Neuronal stem cell (in vitro differentiated cells): ENCODE measurements at regions not wholly inside any gene's neighbourhood (a gene's known extent, or its start where the extent isn't known, plus 50 kb on each side); places are given as distances from the start of the nearest gene placed in this dataset.

Experiments used
- DNase-seq: peaks from one replicate; pipeline ENCODE4 v3.0.0-alpha.2; 2013; ENCODE audit warnings: low spot score
- H2AFZ ChIP-seq: one replicate; pipeline ENCODE4 v1.6.1; 2013; ENCODE audit warnings: mild to moderate bottlenecking, low read length, inconsistent platforms
- H2AK5ac ChIP-seq: 2 replicates; pipeline ENCODE4 v1.6.1; 2013; ENCODE audit warnings: low read depth, mild to moderate bottlenecking, inconsistent platforms, low read length, moderate library complexity, mixed read lengths
- H2BK120ac ChIP-seq: 2 replicates; pipeline ENCODE4 v1.6.1; 2013; ENCODE audit warnings: low read depth, mild to moderate bottlenecking, inconsistent platforms, low read length, moderate library complexity, mixed read lengths
- H2BK12ac ChIP-seq: one replicate; pipeline ENCODE4 v1.6.1; 2013; ENCODE audit warnings: low read length, inconsistent platforms
- H2BK15ac ChIP-seq: 2 replicates; pipeline ENCODE4 v1.6.1; 2013; ENCODE audit warnings: mild to moderate bottlenecking, low read length, inconsistent platforms, mixed read lengths
- H2BK5ac ChIP-seq: one replicate; pipeline ENCODE4 v1.6.1; 2013; ENCODE audit warnings: inconsistent platforms, mild to moderate bottlenecking, low read length, moderate library complexity
- H3K14ac ChIP-seq: one replicate; pipeline ENCODE4 v1.6.1; 2013; ENCODE audit warnings: low read length, inconsistent platforms
- H3K18ac ChIP-seq: 2 replicates; pipeline ENCODE4 v1.6.1; 2013; ENCODE audit warnings: low read length, inconsistent platforms
- H3K23ac ChIP-seq: 2 replicates; pipeline ENCODE4 v1.6.1; 2013; ENCODE audit warnings: low read depth, mild to moderate bottlenecking, mixed read lengths, low read length, inconsistent platforms; ENCODE audit not compliant: poor library complexity
- H3K27ac ChIP-seq: replicated peaks from 3 replicates; pipeline ENCODE4 v1.5.1; 2013; ENCODE audit warnings: low read length, inconsistent platforms
- H3K27me3 ChIP-seq, 3 experiments: 2 replicates each; pipeline ENCODE4 v1.6.1; 2013; ENCODE audit warnings: low read length in 3 of 3, mild to moderate bottlenecking in 2 of 3, inconsistent platforms in 1 of 3, low read depth in 1 of 3, mixed read lengths in 1 of 3, moderate library complexity in 1 of 3; ENCODE audit not compliant: control insufficient read depth in 3 of 3, insufficient read depth in 3 of 3
- H3K36me3 ChIP-seq, 2 donors: replicated peaks in 1 of 2; 2 replicates each; pipeline ENCODE4 v1.6.1; 2013; ENCODE audit warnings: low read length in 2 of 2; ENCODE audit not compliant: control insufficient read depth in 2 of 2, insufficient read depth in 2 of 2
- H3K4ac ChIP-seq: 2 replicates; pipeline ENCODE4 v1.6.1; 2013; ENCODE audit warnings: inconsistent platforms, mild to moderate bottlenecking, low read length, moderate library complexity
- H3K4me1 ChIP-seq, 2 donors: 1 replicate in 1 of 2; 2 replicates in 1 of 2; pipeline ENCODE4 v1.6.1; 2013; ENCODE audit warnings: low read length in 2 of 2, low read depth in 1 of 2; ENCODE audit not compliant: control insufficient read depth in 2 of 2, insufficient read depth in 1 of 2
- H3K4me2 ChIP-seq: one replicate; pipeline ENCODE4 v1.6.1; 2013; ENCODE audit warnings: mild to moderate bottlenecking, low read length, inconsistent platforms; ENCODE audit not compliant: insufficient read depth, poor library complexity, severe bottlenecking
- H3K4me3 ChIP-seq, 2 donors: 2 replicates each; pipeline ENCODE4 v1.5.1; 2013; ENCODE audit warnings: low read length in 2 of 2, mild to moderate bottlenecking in 2 of 2, inconsistent platforms in 1 of 2, moderate library complexity in 1 of 2
- H3K79me1 ChIP-seq: one replicate; pipeline ENCODE4 v1.6.1; 2013; ENCODE audit warnings: low read depth, mild to moderate bottlenecking, inconsistent platforms, low read length, moderate library complexity
- H3K9ac ChIP-seq: one replicate; pipeline ENCODE4 v1.6.1; 2013; ENCODE audit warnings: mild to moderate bottlenecking, low read depth, low read length, inconsistent platforms; ENCODE audit not compliant: poor library complexity
- H3K9me3 ChIP-seq, 2 donors: replicated peaks in 1 of 2; 2 replicates each; pipeline versions ENCODE3 to v1.6.1; 2013; ENCODE audit warnings: low read length in 2 of 2, mild to moderate bottlenecking in 2 of 2, inconsistent platforms in 1 of 2, low read depth in 1 of 2, mixed read lengths in 1 of 2, moderate library complexity in 1 of 2; ENCODE audit not compliant: control insufficient read depth in 2 of 2, insufficient read depth in 1 of 2
- H4K8ac ChIP-seq: one replicate; pipeline ENCODE4 v1.6.1; 2013; ENCODE audit warnings: low read depth, mild to moderate bottlenecking, inconsistent platforms, low read length, moderate library complexity
- H4K91ac ChIP-seq: one replicate; pipeline ENCODE4 v1.6.1; 2013; ENCODE audit warnings: low read length, low read depth, mild to moderate bottlenecking, inconsistent platforms; ENCODE audit not compliant: poor library complexity
- WGBS, 2 donors: extraction: QIAGEN DNeasy Blood & Tissue Kit; methylation state at CpG; one replicate each; pipeline ENCODE4 v1.1.7; 2013; ENCODE audit warnings: missing lambda C conversion rate in 2 of 2, mixed read lengths in 1 of 2; ENCODE audit not compliant: insufficient read length in 2 of 2, insufficient replicate concordance in 1 of 2; ENCODE audit errors: extremely low coverage in 2 of 2; 5-methylcytosine and 5-hydroxymethylcytosine counted together

GRCh38 chr12:107574691-107575090, 110.9 kb upstream of the PWP1 start:
- no peak overlapping the region for H3K4me3 ChIP-seq
- H2BK12ac ChIP-seq, result no peak overlapping the region
- no peak overlapping the region for H2BK5ac ChIP-seq
- H2AFZ ChIP-seq, result no peak overlapping the region
- H3K4me1 ChIP-seq, result no peaks in the 10 kb centered on the region
- H3K79me1 ChIP-seq, result no peaks in the 10 kb centered on the region
- no peaks in the 10 kb centered on the region for H3K27me3 ChIP-seq
- H3K23ac ChIP-seq, result no peak overlapping the region
- no peak overlapping the region for H2BK15ac ChIP-seq
- H4K8ac ChIP-seq, result no peak overlapping the region
- no peaks in the 10 kb centered on the region for H3K36me3 ChIP-seq
- H4K91ac ChIP-seq, result no peak overlapping the region
- H3K18ac ChIP-seq, result no peak overlapping the region
- DNase-seq, result no peak
- no peak overlapping the region for H2BK120ac ChIP-seq
- no peak overlapping the region for H3K9ac ChIP-seq
- WGBS, 2 donors, result no CpG with 5 or more reads among the region's 4 CpGs
- no peak overlapping the region for H3K27ac ChIP-seq
- no peak overlapping the region for H2AK5ac ChIP-seq
- no peak overlapping the region for H3K4me2 ChIP-seq
- no peak overlapping the region for H3K4ac ChIP-seq
- no peak overlapping the region for H3K14ac ChIP-seq
- no peaks in the 10 kb centered on the region for H3K9me3 ChIP-seq

GRCh38 chr12:107580750-107581618, 104.6 kb upstream of the PWP1 start:
- Histone ChIP-seq H3K9me3 (no peaks in the 10 kb centered on the region), H2BK120ac (no peak overlapping the region), H2AFZ (no peak overlapping the region), H3K4me1 (peaks cover 0 to 20% of the 10 kb centered on the region in 2 donors), H4K91ac (no peak overlapping the region), H3K79me1 (no peaks in the 10 kb centered on the region), H3K14ac (no peak overlapping the region), H2BK15ac (no peak overlapping the region), H3K23ac (no peak overlapping the region), H3K4me3 (peak overlapping the region in 1 of 2 donors; percentile 58), H2AK5ac (no peak overlapping the region), H3K4me2 (peak overlapping the region; percentile 50), H3K36me3 (no peaks in the 10 kb centered on the region), H3K9ac (no peak overlapping the region), H3K27me3 (peaks cover 0 to 11% (median 0%) of the 10 kb centered on the region in 3 experiments), H3K18ac (peak overlapping the region; percentile 45), H3K4ac (no peak overlapping the region), H4K8ac (no peak overlapping the region), H2BK12ac (no peak overlapping the region), H2BK5ac (no peak overlapping the region), H3K27ac (no peak overlapping the region)
- no CpG with 5 or more reads among the region's 66 CpGs for WGBS, 2 donors
- DNase-seq, result peak; percentile 9

GRCh38 chr12:107581619-107582015, 104.0 kb upstream of the PWP1 start:
- H2BK5ac ChIP-seq, result no peak overlapping the region
- H2BK120ac ChIP-seq, result no peak overlapping the region
- no peak overlapping the region for H3K14ac ChIP-seq
- peaks cover 0 to 20% of the 10 kb centered on the region in 2 donors for H3K4me1 ChIP-seq
- H4K8ac ChIP-seq, result no peak overlapping the region
- no peak for DNase-seq
- no peaks in the 10 kb centered on the region for H3K79me1 ChIP-seq
- no peak overlapping the region for H3K4me2 ChIP-seq
- H3K9ac ChIP-seq, result no peak overlapping the region
- H2BK15ac ChIP-seq, result no peak overlapping the region
- no peak overlapping the region for H3K27ac ChIP-seq
- H3K18ac ChIP-seq, result peak overlapping the region; percentile 9
- no peak overlapping the region for H4K91ac ChIP-seq
- H3K36me3 ChIP-seq, result no peaks in the 10 kb centered on the region
- no peak overlapping the region for H2BK12ac ChIP-seq
- H3K9me3 ChIP-seq, result no peaks in the 10 kb centered on the region
- H3K27me3 ChIP-seq, result peaks cover 0 to 11% (median 0%) of the 10 kb centered on the region in 3 experiments
- H3K4me3 ChIP-seq, result peak overlapping the region in 1 of 2 donors; percentile 58
- WGBS, 2 donors, result no CpG with 5 or more reads among the region's 12 CpGs
- H2AK5ac ChIP-seq, result no peak overlapping the region
- no peak overlapping the region for H3K4ac ChIP-seq
- no peak overlapping the region for H2AFZ ChIP-seq
- H3K23ac ChIP-seq, result no peak overlapping the region

- Histone ChIP-seq H3K9ac (no peak overlapping the region), H2BK120ac (no peak overlapping the region), H2AFZ (no peak overlapping the region), H3K27me3 (peaks cover 0 to 13% (median 0%) of the 10 kb centered on the region in 3 experiments), H2BK15ac (no peak overlapping the region), H3K4ac (no peak overlapping the region), H3K18ac (no peak overlapping the region), H3K79me1 (no peaks in the 10 kb centered on the region), H2AK5ac (no peak overlapping the region), H2BK12ac (no peak overlapping the region), H4K91ac (no peak overlapping the region), H3K4me2 (no peak overlapping the region), H3K36me3 (no peaks in the 10 kb centered on the region), H3K14ac (no peak overlapping the region), H3K4me1 (peaks cover 0 to 20% of the 10 kb centered on the region in 2 donors), H3K27ac (no peak overlapping the region), H2BK5ac (no peak overlapping the region), H4K8ac (no peak overlapping the region), H3K9me3 (peaks cover 0 to 2% of the 10 kb centered on the region in 2 donors), H3K23ac (no peak overlapping the region), H3K4me3 (no peak overlapping the region)
- WGBS, 2 donors, result no CpG with 5 or more reads among the region's 5 CpGs
- no peak for DNase-seq
Measured at GRCh38 chr12:107583551-107583950, 102.0 kb upstream of the PWP1 start.
